ENCODE measurements at regions not wholly inside any gene's neighbourhood (a gene's known extent, or its start where the extent isn't known, plus 50 kb on each side); places are given as distances from the start of the nearest gene placed in this dataset.

DNA sequence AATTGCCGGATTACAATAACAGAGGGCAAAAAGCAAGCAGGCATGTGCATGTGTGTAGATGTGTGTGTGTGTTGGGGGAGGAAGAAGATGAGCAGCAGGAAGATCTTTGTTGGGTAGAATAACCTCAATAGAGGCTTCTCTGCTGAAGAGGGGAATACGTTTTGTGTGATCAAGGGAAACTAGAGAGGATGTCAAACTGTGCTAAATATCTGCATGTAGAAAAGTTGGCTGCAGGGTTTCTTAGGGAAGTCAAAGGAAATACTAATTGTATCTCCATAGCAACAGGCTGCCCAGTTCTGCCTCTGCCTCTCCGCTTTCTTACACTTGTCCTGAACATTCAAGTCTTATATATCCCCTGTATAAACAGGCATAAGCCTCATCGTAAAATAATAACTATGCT is 190.1 kb upstream of the RND3 start:
- Histone ChIP-seq H3K9me2 (replicated peaks; ENCODE audit: control insufficient read depth, low read length) (no peaks in the 10 kb centered on the region), H3K4me3 (ENCODE audit: low read length) (no peak overlapping the region), H3K4me1 (ENCODE audit: control insufficient read depth, low read length) (no peaks in the 10 kb centered on the region), H3K4me2 (ENCODE audit: low read length) (no peak overlapping the region), H3K79me2 (ENCODE audit: control insufficient read depth, low read length) (no peaks in the 10 kb centered on the region), H3F3A (ENCODE audit: control insufficient read depth, insufficient read depth) (no peaks in the 10 kb centered on the region), H3K9me3 (ENCODE audit: control insufficient read depth, insufficient read depth, low read length) (no peaks in the 10 kb centered on the region), H3K27me3 (ENCODE audit: control insufficient read depth, low read length) (no peaks in the 10 kb centered on the region), H3K36me3 (ENCODE audit: control insufficient read depth, low read length) (no peaks in the 10 kb centered on the region), H4K20me1 (ENCODE audit: control insufficient read depth, insufficient read depth, low read depth, low read length) (no peaks in the 10 kb centered on the region), H3K27ac (ENCODE audit: low read depth, low read length) (no peak overlapping the region)
- TF ChIP-seq, protein P1, sequence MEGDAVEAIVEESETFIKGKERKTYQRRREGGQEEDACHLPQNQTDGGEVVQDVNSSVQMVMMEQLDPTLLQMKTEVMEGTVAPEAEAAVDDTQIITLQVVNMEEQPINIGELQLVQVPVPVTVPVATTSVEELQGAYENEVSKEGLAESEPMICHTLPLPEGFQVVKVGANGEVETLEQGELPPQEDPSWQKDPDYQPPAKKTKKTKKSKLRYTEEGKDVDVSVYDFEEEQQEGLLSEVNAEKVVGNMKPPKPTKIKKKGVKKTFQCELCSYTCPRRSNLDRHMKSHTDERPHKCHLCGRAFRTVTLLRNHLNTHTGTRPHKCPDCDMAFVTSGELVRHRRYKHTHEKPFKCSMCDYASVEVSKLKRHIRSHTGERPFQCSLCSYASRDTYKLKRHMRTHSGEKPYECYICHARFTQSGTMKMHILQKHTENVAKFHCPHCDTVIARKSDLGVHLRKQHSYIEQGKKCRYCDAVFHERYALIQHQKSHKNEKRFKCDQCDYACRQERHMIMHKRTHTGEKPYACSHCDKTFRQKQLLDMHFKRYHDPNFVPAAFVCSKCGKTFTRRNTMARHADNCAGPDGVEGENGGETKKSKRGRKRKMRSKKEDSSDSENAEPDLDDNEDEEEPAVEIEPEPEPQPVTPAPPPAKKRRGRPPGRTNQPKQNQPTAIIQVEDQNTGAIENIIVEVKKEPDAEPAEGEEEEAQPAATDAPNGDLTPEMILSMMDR (IDR thresholded peaks at IDR 0.05; ENCODE audit: low read depth, low read length, poor library complexity, severe bottlenecking): no peak
- TF ChIP-seq EZH2phosphoT487 (IDR thresholded peaks at IDR 0.05; ENCODE audit: borderline replicate concordance, low read length): no peak

DNA sequence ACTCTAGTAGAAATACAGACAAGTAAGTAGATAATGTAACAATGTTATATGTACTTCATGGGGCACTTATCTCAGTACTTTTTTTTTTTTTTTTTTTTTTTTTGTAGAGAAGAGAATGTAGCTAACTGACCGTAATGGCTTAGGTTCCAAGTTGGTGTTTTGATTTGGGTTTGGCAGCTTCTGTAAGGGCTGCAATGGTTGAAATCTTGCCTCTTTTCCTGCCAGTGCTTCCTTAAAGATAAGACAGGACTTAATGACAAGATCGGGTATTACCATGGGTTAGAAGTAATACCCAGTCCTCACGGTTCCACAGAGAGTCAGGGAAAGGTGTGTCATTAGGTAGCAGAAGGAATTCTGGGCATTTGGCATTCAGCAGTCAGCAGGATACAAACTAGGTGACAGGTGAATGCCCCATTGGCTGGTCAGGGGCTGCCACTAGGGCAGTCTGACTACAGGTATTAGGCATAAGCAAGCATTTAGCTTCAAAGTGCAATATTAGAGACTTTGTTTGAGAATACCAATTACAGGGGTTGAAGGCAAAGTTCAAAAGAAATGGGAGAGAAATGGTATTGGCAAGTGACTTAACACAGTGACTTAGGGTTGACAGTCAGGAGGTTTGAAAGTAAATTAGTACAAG is 189.4 kb upstream of the RND3 start:
- Histone ChIP-seq H3K4me1 (ENCODE audit: control insufficient read depth, low read length) (no peaks in the 10 kb centered on the region), H3K9me2 (replicated peaks; ENCODE audit: control insufficient read depth, low read length) (no peaks in the 10 kb centered on the region), H3F3A (ENCODE audit: control insufficient read depth, insufficient read depth) (no peaks in the 10 kb centered on the region), H3K9me3 (ENCODE audit: control insufficient read depth, insufficient read depth, low read length) (no peaks in the 10 kb centered on the region), H4K20me1 (ENCODE audit: control insufficient read depth, insufficient read depth, low read depth, low read length) (no peaks in the 10 kb centered on the region), H3K36me3 (ENCODE audit: control insufficient read depth, low read length) (no peaks in the 10 kb centered on the region), H3K27me3 (ENCODE audit: control insufficient read depth, low read length) (no peaks in the 10 kb centered on the region), H3K4me3 (ENCODE audit: low read length) (no peak overlapping the region), H3K4me2 (ENCODE audit: low read length) (no peak overlapping the region), H3K79me2 (ENCODE audit: control insufficient read depth, low read length) (no peaks in the 10 kb centered on the region), H3K27ac (ENCODE audit: low read depth, low read length) (no peak overlapping the region)
- no peak for TF ChIP-seq EZH2phosphoT487 (IDR thresholded peaks at IDR 0.05; ENCODE audit: borderline replicate concordance, low read length)
- TF ChIP-seq, protein P1 (IDR thresholded peaks at IDR 0.05; ENCODE audit: low read depth, low read length, poor library complexity, severe bottlenecking): no peak

DNA sequence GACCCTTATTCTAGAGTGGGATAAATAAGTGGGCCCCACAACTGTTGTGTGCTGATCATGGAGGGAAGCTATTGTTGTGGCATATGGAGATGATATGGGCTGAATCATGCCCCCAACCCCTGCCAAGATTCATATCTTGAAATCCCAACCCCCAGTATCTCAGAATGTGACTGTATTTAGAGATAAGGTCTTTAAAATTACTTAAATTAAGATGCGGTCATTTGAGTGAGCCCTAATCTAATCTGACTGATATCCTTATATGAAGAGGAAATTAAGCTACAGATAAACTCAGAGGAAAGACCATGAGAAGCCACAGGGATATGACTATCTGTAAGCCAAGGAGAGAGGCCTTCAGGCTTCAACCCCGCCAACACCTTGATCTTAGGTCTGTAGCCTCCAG is 188.3 kb upstream of the RND3 start:
- H3K4me3 ChIP-seq (ENCODE audit: low read length): no peak overlapping the region
- H3K36me3 ChIP-seq (ENCODE audit: control insufficient read depth, low read length): no peaks in the 10 kb centered on the region
- H3K4me1 ChIP-seq (ENCODE audit: control insufficient read depth, low read length): no peaks in the 10 kb centered on the region

More for the DNA sequence above, 188.3 kb upstream of the RND3 start:
- Histone ChIP-seq H3K27me3 (ENCODE audit: control insufficient read depth, low read length) (no peaks in the 10 kb centered on the region), H3K27ac (ENCODE audit: low read depth, low read length) (no peak overlapping the region), H3K79me2 (ENCODE audit: control insufficient read depth, low read length) (no peaks in the 10 kb centered on the region), H4K20me1 (ENCODE audit: control insufficient read depth, insufficient read depth, low read depth, low read length) (no peaks in the 10 kb centered on the region), H3K4me2 (ENCODE audit: low read length) (no peak overlapping the region), H3K9me3 (ENCODE audit: control insufficient read depth, insufficient read depth, low read length) (no peaks in the 10 kb centered on the region), H3F3A (ENCODE audit: control insufficient read depth, insufficient read depth) (no peaks in the 10 kb centered on the region), H3K9me2 (replicated peaks; ENCODE audit: control insufficient read depth, low read length) (no peaks in the 10 kb centered on the region)
- no peak for TF ChIP-seq EZH2phosphoT487 (IDR thresholded peaks at IDR 0.05; ENCODE audit: borderline replicate concordance, low read length)
- TF ChIP-seq, protein P1 (IDR thresholded peaks at IDR 0.05; ENCODE audit: low read depth, low read length, poor library complexity, severe bottlenecking): no peak

All from DOHH2 (cell line).